ENCODE measurements at regions not wholly inside any gene's neighbourhood (a gene's known extent, or its start where the extent isn't known, plus 50 kb on each side); places are given as distances from the start of the nearest gene placed in this dataset.

GRCh38 chr6:6870921-6871320 is 236.8 kb upstream of the RREB1 start:
- Histone ChIP-seq H3K9me3 (ENCODE audit: control insufficient read depth in 4 of 4, insufficient read depth in 3 of 4, low read length in 3 of 4) (peaks cover 0 to 2% (median 0%) of the 10 kb centered on the region in 4 donors), H3K27me3 (ENCODE audit: control insufficient read depth in 3 of 3, insufficient read depth in 3 of 3, low read length in 2 of 3) (no peaks in the 10 kb centered on the region), H3K4me3 (no peak overlapping the region), H3K27ac (ENCODE audit: low read depth in 1 of 2, low read length in 1 of 2) (no peak overlapping the region), H3K9ac (ENCODE audit: insufficient read depth in 1 of 2, low read length in 2 of 2) (no peak overlapping the region), H3K36me3 (ENCODE audit: control insufficient read depth in 4 of 4, insufficient read depth in 4 of 4, low read length in 4 of 4) (no peaks in the 10 kb centered on the region), H3K4me1 (ENCODE audit: control insufficient read depth in 5 of 5, insufficient read depth in 5 of 5, low read length in 5 of 5) (no peaks in the 10 kb centered on the region)
- WGBS, 2 donors = 55 to 76% methylated on average over 5 of the region's 5 CpGs
- TF ChIP-seq, protein P1, sequence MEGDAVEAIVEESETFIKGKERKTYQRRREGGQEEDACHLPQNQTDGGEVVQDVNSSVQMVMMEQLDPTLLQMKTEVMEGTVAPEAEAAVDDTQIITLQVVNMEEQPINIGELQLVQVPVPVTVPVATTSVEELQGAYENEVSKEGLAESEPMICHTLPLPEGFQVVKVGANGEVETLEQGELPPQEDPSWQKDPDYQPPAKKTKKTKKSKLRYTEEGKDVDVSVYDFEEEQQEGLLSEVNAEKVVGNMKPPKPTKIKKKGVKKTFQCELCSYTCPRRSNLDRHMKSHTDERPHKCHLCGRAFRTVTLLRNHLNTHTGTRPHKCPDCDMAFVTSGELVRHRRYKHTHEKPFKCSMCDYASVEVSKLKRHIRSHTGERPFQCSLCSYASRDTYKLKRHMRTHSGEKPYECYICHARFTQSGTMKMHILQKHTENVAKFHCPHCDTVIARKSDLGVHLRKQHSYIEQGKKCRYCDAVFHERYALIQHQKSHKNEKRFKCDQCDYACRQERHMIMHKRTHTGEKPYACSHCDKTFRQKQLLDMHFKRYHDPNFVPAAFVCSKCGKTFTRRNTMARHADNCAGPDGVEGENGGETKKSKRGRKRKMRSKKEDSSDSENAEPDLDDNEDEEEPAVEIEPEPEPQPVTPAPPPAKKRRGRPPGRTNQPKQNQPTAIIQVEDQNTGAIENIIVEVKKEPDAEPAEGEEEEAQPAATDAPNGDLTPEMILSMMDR (IDR thresholded peaks at IDR 0.05; ENCODE audit: control extremely low read depth, extremely low read depth) = no peak
- DNase-seq = no peak
- ATAC-seq (ENCODE audit: insufficient read depth, low FRiP score) = no peak

GRCh38 chr6:6872459-6873344 is 235.1 kb upstream of the RREB1 start:
- no peaks in the 10 kb centered on the region for H3K4me1 ChIP-seq (ENCODE audit: control insufficient read depth in 5 of 5, insufficient read depth in 5 of 5, low read length in 5 of 5)
- H3K27me3 ChIP-seq (ENCODE audit: control insufficient read depth in 3 of 3, insufficient read depth in 3 of 3, low read length in 2 of 3) = no peaks in the 10 kb centered on the region
- WGBS, 2 donors = 78 to 84% methylated on average over 7 of the region's 7 CpGs
- H3K9ac ChIP-seq (ENCODE audit: insufficient read depth in 1 of 2, low read length in 2 of 2) = no peak overlapping the region
- ATAC-seq (ENCODE audit: insufficient read depth, low FRiP score) (no peak), DNase-seq (no peak)
- peaks cover 0 to 2% (median 0%) of the 10 kb centered on the region in 4 donors for H3K9me3 ChIP-seq (ENCODE audit: control insufficient read depth in 4 of 4, insufficient read depth in 3 of 4, low read length in 3 of 4)
- no peak overlapping the region for H3K4me3 ChIP-seq
- TF ChIP-seq, protein P1 (IDR thresholded peaks at IDR 0.05; ENCODE audit: control extremely low read depth, extremely low read depth) = no peak
- H3K27ac ChIP-seq (ENCODE audit: low read depth in 1 of 2, low read length in 1 of 2) = no peak overlapping the region
- no peaks in the 10 kb centered on the region for H3K36me3 ChIP-seq (ENCODE audit: control insufficient read depth in 4 of 4, insufficient read depth in 4 of 4, low read length in 4 of 4)

GRCh38 chr6:6873778-6874177 is 234.0 kb upstream of the RREB1 start:
- ATAC-seq (ENCODE audit: insufficient read depth, low FRiP score) = no peak
- H3K27ac ChIP-seq (ENCODE audit: low read depth in 1 of 2, low read length in 1 of 2) = no peak overlapping the region

More at GRCh38 chr6:6873778-6874177, 234.0 kb upstream of the RREB1 start:
- H3K4me3 ChIP-seq = no peak overlapping the region
- 62 to 71% methylated on average over 6 of the region's 6 CpGs for WGBS, 2 donors
- no peaks in the 10 kb centered on the region for H3K4me1 ChIP-seq (ENCODE audit: control insufficient read depth in 5 of 5, insufficient read depth in 5 of 5, low read length in 5 of 5)
- H3K27me3 ChIP-seq (ENCODE audit: control insufficient read depth in 3 of 3, insufficient read depth in 3 of 3, low read length in 2 of 3) = no peaks in the 10 kb centered on the region
- no peak for DNase-seq
- peaks cover 0 to 3% (median 0%) of the 10 kb centered on the region in 4 donors for H3K9me3 ChIP-seq (ENCODE audit: control insufficient read depth in 4 of 4, insufficient read depth in 3 of 4, low read length in 3 of 4)
- TF ChIP-seq, protein P1 (IDR thresholded peaks at IDR 0.05; ENCODE audit: control extremely low read depth, extremely low read depth) = no peak
- H3K9ac ChIP-seq (ENCODE audit: insufficient read depth in 1 of 2, low read length in 2 of 2) = no peak overlapping the region
- no peaks in the 10 kb centered on the region for H3K36me3 ChIP-seq (ENCODE audit: control insufficient read depth in 4 of 4, insufficient read depth in 4 of 4, low read length in 4 of 4)

All from lung (tissue), 11 donors.